ENCODE measurements at regions not wholly inside any gene's neighbourhood (a gene's known extent, or its start where the extent isn't known, plus 50 kb on each side); places are given as distances from the start of the nearest gene placed in this dataset.
A peak's percentile ranks its signal among the peaks of the same experiment; 100 is the strongest.
"Not testable (repeated sequence)": the region's sequence is repeated elsewhere in the genome, so short reads cannot be mapped to it uniquely, and the experiment has no call there.

- Histone ChIP-seq H3K4me3 (no peak overlapping the region), H3K27ac (no peak overlapping the region), H3K9ac (no peak overlapping the region), H3K36me3 (no peaks in the 10 kb centered on the region), H4K20me1 (no peaks in the 10 kb centered on the region), H3K27me3 (no peaks in the 10 kb centered on the region), H3K9me3 (replicated peaks in 1 of 11) (peaks cover 4 to 9% (median 7%) of the 10 kb centered on the region in 11 experiments; a peak in 14 of 22 replicates), H3K4me2 (no peak overlapping the region), H3K4me1 (no peaks in the 10 kb centered on the region)
- TF ChIP-seq Cebpa-rat (IDR thresholded peaks at IDR 0.05) = no peak
Observed at GRCh38 chr3:79960594-79960993, 192.8 kb upstream of the ROBO1 start.

DNA sequence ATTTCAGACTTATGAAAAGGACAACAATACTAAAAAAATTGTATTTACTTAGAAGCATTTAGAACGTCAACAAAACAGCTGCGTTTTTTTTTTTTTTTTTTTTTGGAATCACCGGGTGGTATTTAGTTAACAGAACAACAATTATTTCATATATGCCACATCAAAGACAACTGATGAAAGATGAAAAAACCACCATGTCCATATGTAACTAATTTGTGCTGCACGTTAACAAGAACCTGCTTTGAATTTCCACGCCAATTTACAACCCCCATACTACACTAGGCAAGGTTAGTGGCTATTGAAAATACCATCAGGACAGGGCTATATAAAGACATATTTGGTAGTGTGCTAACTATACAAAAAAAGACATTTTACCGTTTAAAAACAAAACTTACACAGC is 189.3 kb upstream of the ROBO1 start:
- no peak overlapping the region for H3K4me3 ChIP-seq
- H3K36me3 ChIP-seq = no peaks in the 10 kb centered on the region
- no peak overlapping the region for H3K27ac ChIP-seq
- no peaks in the 10 kb centered on the region for H3K9me3 ChIP-seq (replicated peaks in 1 of 11)
- no peak overlapping the region for H3K4me2 ChIP-seq
- H3K27me3 ChIP-seq = no peaks in the 10 kb centered on the region
- H4K20me1 ChIP-seq = no peaks in the 10 kb centered on the region
- H3K9ac ChIP-seq = no peak overlapping the region
- peaks cover 0 to 10% (median 7%) of the 10 kb centered on the region in 10 experiments; a peak in 10 of 20 replicates for H3K4me1 ChIP-seq
- no peak for TF ChIP-seq Cebpa-rat (IDR thresholded peaks at IDR 0.05)

GRCh38 chr3:79954756-79955155 is 187.0 kb upstream of the ROBO1 start:
- Histone ChIP-seq H3K9ac (no peak overlapping the region), H3K4me2 (peak overlapping the region; percentile 2 to 51 (median 27); a peak in 14 of 22 replicates), H4K20me1 (no peaks in the 10 kb centered on the region), H3K27me3 (no peaks in the 10 kb centered on the region), H3K4me1 (peaks cover 0 to 10% (median 7%) of the 10 kb centered on the region in 10 experiments; a peak in 10 of 20 replicates), H3K9me3 (replicated peaks in 1 of 11) (peaks cover 0 to 9% (median 3%) of the 10 kb centered on the region in 11 experiments; a peak in 4 of 22 replicates), H3K27ac (no peak overlapping the region), H3K36me3 (no peaks in the 10 kb centered on the region), H3K4me3 (no peak overlapping the region)
- no peak for TF ChIP-seq Cebpa-rat (IDR thresholded peaks at IDR 0.05)

DNA sequence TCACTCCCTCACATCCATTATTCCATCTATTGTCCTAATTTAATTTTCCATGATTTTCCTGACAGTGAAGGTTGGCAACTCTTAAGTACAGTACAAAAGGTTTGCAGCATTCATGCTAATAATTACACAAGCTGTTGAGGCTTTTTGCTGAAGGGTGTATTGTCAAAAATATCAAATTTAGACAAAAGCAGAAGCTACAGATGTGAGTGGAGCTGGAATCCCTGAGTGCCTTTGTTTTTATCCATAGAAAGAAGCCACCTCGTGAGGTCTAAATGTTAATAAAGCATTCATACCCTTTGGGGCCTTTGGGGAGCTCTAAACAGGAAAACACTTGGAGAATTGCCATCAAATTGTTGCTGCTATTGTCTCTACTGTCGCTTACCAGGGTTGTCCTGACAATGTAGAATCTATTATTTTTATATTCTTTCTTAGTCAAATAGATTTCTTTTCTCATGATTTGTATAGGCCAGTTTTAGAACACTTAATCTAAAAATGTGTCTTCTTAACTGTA is 185.8 kb upstream of the ROBO1 start:
- Histone ChIP-seq H3K27ac (no peak overlapping the region), H3K9me3 (replicated peaks in 1 of 11) (peaks cover 0 to 9% (median 3%) of the 10 kb centered on the region in 11 experiments; a peak in 4 of 22 replicates), H3K4me1 (peaks cover 0 to 10% (median 7%) of the 10 kb centered on the region in 10 experiments; a peak in 10 of 20 replicates), H3K4me2 (no peak overlapping the region), H3K9ac (no peak overlapping the region), H3K4me3 (no peak overlapping the region), H3K27me3 (no peaks in the 10 kb centered on the region), H4K20me1 (no peaks in the 10 kb centered on the region), H3K36me3 (no peaks in the 10 kb centered on the region)
- no peak for TF ChIP-seq Cebpa-rat (IDR thresholded peaks at IDR 0.05)

- H3K36me3 ChIP-seq; H3K4me3 ChIP-seq; H4K20me1 ChIP-seq; H3K27me3 ChIP-seq; H3K9ac ChIP-seq; H3K27ac ChIP-seq; H3K9me3 ChIP-seq (replicated peaks in 1 of 11); H3K4me2 ChIP-seq: not testable (repeated sequence)
- H3K4me1 ChIP-seq = peaks cover 0 to 10% (median 7%) of the 10 kb centered on the region in 10 experiments; a peak in 10 of 20 replicates
Observed at GRCh38 chr3:79951426-79951825, 183.6 kb upstream of the ROBO1 start.

DNA sequence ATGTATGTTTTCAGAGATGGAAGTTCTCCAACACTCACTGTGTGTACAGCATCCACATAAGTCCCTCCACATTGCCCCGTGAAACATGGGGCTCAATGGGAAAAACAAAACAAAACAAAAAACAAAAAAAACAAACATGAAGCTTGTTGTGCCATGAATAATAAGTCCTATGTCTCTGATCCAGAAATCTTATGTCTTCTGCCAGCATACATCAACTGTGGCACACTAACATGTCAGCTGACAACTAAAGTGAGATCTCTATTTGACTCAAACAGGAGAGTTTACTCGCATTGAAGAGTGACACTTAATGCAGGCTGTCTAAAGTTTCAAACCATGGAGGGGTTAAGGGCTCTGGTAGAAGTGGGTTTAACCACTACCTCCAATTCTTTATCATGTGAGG is 180.2 kb upstream of the ROBO1 start:
- no peaks in the 10 kb centered on the region for H3K27me3 ChIP-seq
- H3K36me3 ChIP-seq = no peaks in the 10 kb centered on the region
- no peak overlapping the region for H3K27ac ChIP-seq
- peaks cover 0 to 9% (median 3%) of the 10 kb centered on the region in 11 experiments; a peak in 4 of 22 replicates for H3K9me3 ChIP-seq (replicated peaks in 1 of 11)
- H4K20me1 ChIP-seq = no peaks in the 10 kb centered on the region
- no peak overlapping the region for H3K4me2 ChIP-seq
- no peak overlapping the region for H3K9ac ChIP-seq
- no peak overlapping the region for H3K4me3 ChIP-seq
- H3K4me1 ChIP-seq = no peaks in the 10 kb centered on the region
- no peak for TF ChIP-seq Cebpa-rat (IDR thresholded peaks at IDR 0.05)

DNA sequence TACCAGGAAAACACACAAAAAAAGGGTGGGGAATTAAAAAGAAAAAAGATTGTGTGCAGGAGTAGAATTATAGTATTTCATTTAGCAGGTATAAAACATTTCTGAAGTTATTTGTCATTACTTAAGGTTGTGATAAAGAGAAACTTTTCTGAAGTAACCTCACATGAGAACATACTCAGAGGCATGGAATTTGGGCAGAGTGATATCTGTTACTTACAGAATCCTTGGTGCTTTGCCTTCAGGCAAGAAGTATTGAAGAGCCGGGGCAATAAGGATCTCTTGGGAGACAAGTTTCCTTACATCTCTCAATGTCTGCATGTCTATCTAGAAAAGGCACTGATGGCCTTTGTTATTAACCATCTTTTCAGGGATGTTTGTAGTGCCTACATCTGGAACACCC is 179.7 kb upstream of the ROBO1 start:
- H4K20me1 ChIP-seq = no peaks in the 10 kb centered on the region
- no peak overlapping the region for H3K9ac ChIP-seq
- no peak overlapping the region for H3K4me2 ChIP-seq
- H3K4me1 ChIP-seq = no peaks in the 10 kb centered on the region
- no peaks in the 10 kb centered on the region for H3K27me3 ChIP-seq
- peaks cover 0 to 9% (median 3%) of the 10 kb centered on the region in 11 experiments; a peak in 4 of 22 replicates for H3K9me3 ChIP-seq (replicated peaks in 1 of 11)
- TF ChIP-seq Cebpa-rat (IDR thresholded peaks at IDR 0.05) = no peak
- H3K36me3 ChIP-seq = no peaks in the 10 kb centered on the region
- H3K4me3 ChIP-seq = no peak overlapping the region
- H3K27ac ChIP-seq = no peak overlapping the region

- Histone ChIP-seq H3K27me3 (no peaks in the 10 kb centered on the region), H3K4me3 (no peak overlapping the region), H3K4me1 (no peaks in the 10 kb centered on the region), H3K9ac (no peak overlapping the region), H3K9me3 (replicated peaks in 1 of 11) (no peaks in the 10 kb centered on the region), H3K36me3 (no peaks in the 10 kb centered on the region), H3K4me2 (no peak overlapping the region), H3K27ac (no peak overlapping the region), H4K20me1 (no peaks in the 10 kb centered on the region)
- no peak for TF ChIP-seq Cebpa-rat (IDR thresholded peaks at IDR 0.05)
Observed at GRCh38 chr3:79937567-79937966, 169.8 kb upstream of the ROBO1 start.

DNA sequence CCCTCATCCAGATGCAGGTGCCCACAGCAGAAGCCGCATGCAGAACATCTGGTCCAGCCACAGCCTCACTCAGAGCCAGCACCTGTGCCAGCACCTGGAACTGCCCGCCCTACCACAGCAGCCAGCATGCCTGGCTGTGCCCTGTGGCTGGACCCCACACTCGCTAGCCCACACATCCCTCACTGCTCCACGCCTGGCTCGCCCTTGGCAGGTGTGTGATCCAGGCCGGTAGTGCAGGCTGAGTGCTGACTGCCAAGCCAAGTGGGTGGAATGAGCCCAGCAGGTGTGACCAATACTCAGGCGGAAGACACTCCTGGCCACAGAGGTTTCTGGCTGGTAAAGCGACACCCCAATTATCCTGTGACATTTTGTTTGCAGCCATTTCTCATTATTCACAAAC is 162.4 kb upstream of the ROBO1 start:
- no peak for TF ChIP-seq Cebpa-rat (IDR thresholded peaks at IDR 0.05)
- H4K20me1 ChIP-seq = no peaks in the 10 kb centered on the region
- peaks cover 0 to 7% (median 0%) of the 10 kb centered on the region in 11 experiments; a peak in 1 of 22 replicates for H3K9me3 ChIP-seq (replicated peaks in 1 of 11)
- H3K4me3 ChIP-seq = no peak overlapping the region
- no peaks in the 10 kb centered on the region for H3K27me3 ChIP-seq
- no peak overlapping the region for H3K4me2 ChIP-seq
- no peak overlapping the region for H3K27ac ChIP-seq
- no peaks in the 10 kb centered on the region for H3K36me3 ChIP-seq
- no peak overlapping the region for H3K9ac ChIP-seq
- H3K4me1 ChIP-seq = peaks cover 0 to 7% (median 0%) of the 10 kb centered on the region in 10 experiments; a peak in 6 of 20 replicates

GRCh38 chr3:79928687-79929408 is 161.1 kb upstream of the ROBO1 start:
- Histone ChIP-seq H3K27me3 (no peaks in the 10 kb centered on the region), H4K20me1 (no peaks in the 10 kb centered on the region), H3K4me3 (no peak overlapping the region), H3K9me3 (replicated peaks in 1 of 11) (peaks cover 0 to 7% (median 0%) of the 10 kb centered on the region in 11 experiments; a peak in 1 of 22 replicates), H3K4me2 (no peak overlapping the region; a peak in 1 of 22 replicates), H3K27ac (no peak overlapping the region), H3K9ac (no peak overlapping the region), H3K4me1 (peaks cover 0 to 7% (median 0%) of the 10 kb centered on the region in 10 experiments; a peak in 6 of 20 replicates), H3K36me3 (no peaks in the 10 kb centered on the region)
- TF ChIP-seq Cebpa-rat (IDR thresholded peaks at IDR 0.05) = no peak

Data from BLaER1 treated with 17β-estradiol and CSF1 and Interleukin-3, amounts not matched to agents 10 nM and 100 nM (cell line).